ENCODE measurements at regions not wholly inside any gene's neighbourhood (a gene's known extent, or its start where the extent isn't known, plus 50 kb on each side); places are given as distances from the start of the nearest gene placed in this dataset.
A peak's percentile ranks its signal among the peaks of the same experiment; 100 is the strongest.

- Histone ChIP-seq H3K4me2 (no peak overlapping the region), H3K4me3 (no peak overlapping the region), H3K4me1 (no peaks in the 10 kb centered on the region), H3K9me3 (no peaks in the 10 kb centered on the region), H3K27ac (no peak overlapping the region)
- no peak for FAIRE-seq
- TF ChIP-seq CBX2 (IDR thresholded peaks at IDR 0.05; ENCODE audit: borderline replicate concordance, low read depth): no peak
- no peak for TF ChIP-seq ESRRA (IDR thresholded peaks at IDR 0.05; ENCODE audit: borderline replicate concordance, low read length)
- TF ChIP-seq ZFP36 (IDR thresholded peaks at IDR 0.05; ENCODE audit: borderline replicate concordance, partially characterized antibody): no peak
- no peak for TF ChIP-seq CBX8 (IDR thresholded peaks at IDR 0.05)
- TF ChIP-seq JUN (IDR thresholded peaks at IDR 0.05): no peak
- no peak for TF ChIP-seq ZC3H11A (IDR thresholded peaks at IDR 0.05)
- no peak for TF ChIP-seq RNF2 (IDR thresholded peaks at IDR 0.05; ENCODE audit: borderline replicate concordance, low read depth)
- TF ChIP-seq PHF8 (IDR thresholded peaks at IDR 0.05; ENCODE audit: borderline replicate concordance, low read depth): no peak
- no peak for TF ChIP-seq MAZ (IDR thresholded peaks at IDR 0.05; ENCODE audit: borderline replicate concordance, low read depth, low read length)
- TF ChIP-seq RCOR1 (IDR thresholded peaks at IDR 0.05; ENCODE audit: low read depth, low read length): no peak
- TF ChIP-seq E2F6 (IDR thresholded peaks at IDR 0.05; ENCODE audit: borderline replicate concordance, low read depth): no peak
- no peak for TF ChIP-seq NFE2L2 (conservative IDR thresholded peaks at IDR 0.05; ENCODE audit: low read length)
- TF ChIP-seq SMC3 (IDR thresholded peaks at IDR 0.05): no peak
- TF ChIP-seq NPAS2 (CRISPR knock-in tag; IDR thresholded peaks at IDR 0.05; ENCODE audit: borderline replicate concordance): no peak
- no peak for TF ChIP-seq MAFK (IDR thresholded peaks at IDR 0.05; ENCODE audit: partially characterized antibody)
- TF ChIP-seq HOXA7 (CRISPR knock-in tag; IDR thresholded peaks at IDR 0.05): no peak
- no peak for TF ChIP-seq RAD21 (conservative IDR thresholded peaks at IDR 0.05 in 1 of 2, IDR thresholded peaks at IDR 0.05 in 1 of 2)
- no peak for TF ChIP-seq BHLHE40 (IDR thresholded peaks at IDR 0.05; ENCODE audit: low read depth, low read length)
- TF ChIP-seq CTCF (IDR thresholded peaks at IDR 0.05): no peak
- no peak for DNase-seq (ENCODE audit: low read depth in 1 of 2, low spot score in 1 of 2)
- ATAC-seq: no peak
- POLR2A ChIA-PET: no interaction called here
- no CpG with 5 or more reads among the region's 1 CpG for WGBS (ENCODE audit: missing lambda C conversion rate)
- CTCF ChIA-PET: no interaction called here
These were observed 1552.3 kb downstream of the OTOL1 start for GRCh38 chr3:163048881-163049280.

- no peak overlapping the region for H3K4me2 ChIP-seq
- no peak overlapping the region for H3K27ac ChIP-seq
- FAIRE-seq (no peak), ATAC-seq (peak; percentile 62 to 74; a peak in 2 of 6 replicates), DNase-seq (ENCODE audit: low read depth in 1 of 2, low spot score in 1 of 2) (peak; percentile 36 to 56)
- 0% methylated on average over 2 of the region's 2 CpGs for WGBS (ENCODE audit: missing lambda C conversion rate)
- CTCF ChIA-PET: interaction anchor here (0.7 to 4.2 kb wide), 16 partner anchors 11 to 894 kb away, joined by 3 to 22 read pairs (median 3); no protein-coding TSS in a partner anchor
- POLR2A ChIA-PET: no interaction called here
- TF ChIP-seq USF2 (IDR thresholded peaks at IDR 0.05) (no peak), MAX (IDR thresholded peaks at IDR 0.05) (no peak), RCOR1 (IDR thresholded peaks at IDR 0.05; ENCODE audit: low read depth, low read length) (no peak), EHMT2 (IDR thresholded peaks at IDR 0.05; ENCODE audit: low read depth) (no peak), SMC3 (IDR thresholded peaks at IDR 0.05) (peak; percentile 67), NR3C1 (IDR thresholded peaks at IDR 0.05) (no peak), JUN (IDR thresholded peaks at IDR 0.05) (no peak), ZFP36 (IDR thresholded peaks at IDR 0.05; ENCODE audit: borderline replicate concordance, partially characterized antibody) (no peak), RAD21 (conservative IDR thresholded peaks at IDR 0.05 in 1 of 2, IDR thresholded peaks at IDR 0.05 in 1 of 2) (peak; percentile 65 to 69), CTCF (IDR thresholded peaks at IDR 0.05) (peak; percentile 65)
- no peaks in the 10 kb centered on the region for H3K4me1 ChIP-seq
- H3K4me3 ChIP-seq: no peak overlapping the region
- no peaks in the 10 kb centered on the region for H3K9me3 ChIP-seq
These were observed 1560.4 kb downstream of the OTOL1 start for GRCh38 chr3:163056874-163057497.

All from A549 (cell line).